Panc1 (cell line): ENCODE measurements at regions not wholly inside any gene's neighbourhood (a gene's known extent, or its start where the extent isn't known, plus 50 kb on each side); places are given as distances from the start of the nearest gene placed in this dataset.
"Not testable (repeated sequence)": the region's sequence is repeated elsewhere in the genome, so short reads cannot be mapped to it uniquely, and the experiment has no call there.

Experiments
- ATAC-seq: fragments of 200-7000 bp; cut with Tn5 transposase; 2 replicates; pipeline ENCODE4 v1.9.1; 2020; ENCODE audit warnings: mild to moderate bottlenecking, moderate library complexity
- BruUV-seq: library from RNA; stranded (reverse); fragments of 400-500 nt; replicated peaks from 2 replicates; lab custom pipeline; 2021; lab: Mats Ljungman, UMichigan
- CTCF ChIA-PET: fragments of 300-600 bp; sonication (Branson Sonifier 250); formaldehyde crosslinking; loops from one replicate; lab custom pipeline; 2022; ENCODE audit warnings: antibody characterized with exemption; lab: Charles Lee
- POLR2A ChIA-PET: fragments of 300-600 bp; sonication (Branson Sonifier 250); formaldehyde crosslinking; loops from one replicate; lab custom pipeline; 2022; ENCODE audit warnings: antibody characterized with exemption; lab: Charles Lee
- DNase-seq: peaks from one replicate; pipeline ENCODE4 v3.0.0-alpha.2; 2010; ENCODE audit warnings: low read depth, low spot score
- H3K27ac ChIP-seq: 2 replicates; pipeline ENCODE4 v1.5.1; 2011; ENCODE audit warnings: mild to moderate bottlenecking, low read length, inconsistent platforms
- H3K27me3 ChIP-seq: fragments of 200-500 bp; sonication (Bioruptor generic); 2 replicates; pipeline ENCODE4 v1.6.0; 2014; ENCODE audit warnings: low read length, inconsistent platforms; ENCODE audit not compliant: control insufficient read depth, insufficient read depth
- H3K36me3 ChIP-seq: fragments of 200-500 bp; sonication (Bioruptor generic); 2 replicates; pipeline ENCODE4 v1.5.1; 2014; ENCODE audit warnings: inconsistent platforms, mild to moderate bottlenecking, low read length, moderate library complexity; ENCODE audit not compliant: control insufficient read depth, insufficient read depth
- H3K4me1 ChIP-seq: 2 replicates; pipeline ENCODE4 v1.5.1; 2011; ENCODE audit warnings: inconsistent platforms, mild to moderate bottlenecking, low read length, moderate library complexity; ENCODE audit not compliant: control insufficient read depth, insufficient read depth
- H3K4me3 ChIP-seq, 2 experiments: 2 replicates each; pipeline ENCODE4 v1.5.1; 2011 to 2012; ENCODE audit warnings: low read depth in 2 of 2, low read length in 2 of 2, mild to moderate bottlenecking in 2 of 2, inconsistent platforms in 1 of 2, moderate library complexity in 1 of 2
- H3K9me3 ChIP-seq: fragments of 200-500 bp; sonication (Bioruptor generic); 2 replicates; pipeline ENCODE4 v1.5.1; 2014; ENCODE audit warnings: low read depth, mild to moderate bottlenecking, inconsistent platforms, low read length, moderate library complexity; ENCODE audit not compliant: control insufficient read depth, insufficient read depth
- CTCF ChIP-seq: fragments of 450-650 bp; IDR thresholded peaks from 2 replicates; pipeline ENCODE4 v1.5.1; 2017; ENCODE audit warnings: mild to moderate bottlenecking
- POLR2AphosphoS5 ChIP-seq: IDR thresholded peaks from 2 replicates; pipeline ENCODE4 v1.6.1; 2012; ENCODE audit warnings: mild to moderate bottlenecking, low read depth, low read length, moderate library complexity
- REST ChIP-seq, 2 experiments: IDR thresholded peaks; 2 replicates each; pipeline ENCODE4 v1.6.1; 2011 to 2012; ENCODE audit warnings: low read depth in 2 of 2, control low read depth in 1 of 2, low read length in 1 of 2, mild to moderate bottlenecking in 1 of 2, moderate library complexity in 1 of 2; ENCODE audit not compliant: insufficient read depth in 1 of 2
- SIN3A ChIP-seq: IDR thresholded peaks from 2 replicates; pipeline ENCODE4 v1.6.1; 2012; ENCODE audit warnings: low read depth, mild to moderate bottlenecking, low read length, moderate library complexity, borderline replicate concordance; ENCODE audit not compliant: insufficient read depth
- TCF7L2 ChIP-seq: IDR thresholded peaks from 2 replicates; pipeline ENCODE4 v1.6.1; 2011; ENCODE audit warnings: mild to moderate bottlenecking, low read depth, low read length, inconsistent platforms
- in situ Hi-C: cut with HindIII; loops from 2 replicates; pipeline ENCODE4 v1.10.0; 2016; ENCODE audit warnings: low sequenced_read_pairs, low pct_unique_long_range_greater_than_20kb
- intact Hi-C: fragments of 100-400 bp; cut with micrococcal nuclease; formaldehyde crosslinking; loops from one replicate; pipeline ENCODE4 v1.10.0; 2022; ENCODE audit not compliant: unreplicated experiment

DNA sequence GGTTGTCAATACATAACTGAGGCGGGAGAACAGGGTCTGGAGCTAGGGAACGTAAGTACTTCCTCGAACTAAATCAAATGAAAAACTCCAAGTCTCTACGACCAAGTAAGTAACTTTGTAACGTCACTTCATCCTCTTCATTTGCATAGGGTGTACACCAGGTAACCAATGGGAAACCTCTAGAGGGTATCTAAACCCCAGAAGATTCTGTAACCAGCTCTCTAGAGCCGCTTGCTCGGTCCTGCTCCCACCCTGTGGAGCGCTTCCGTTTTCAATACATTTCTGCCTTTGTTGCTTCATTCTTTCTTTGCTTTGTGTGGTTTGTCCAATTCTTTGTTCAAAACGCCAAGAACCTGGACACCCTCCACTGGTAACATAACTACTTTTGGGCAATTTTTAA is 133.5 kb upstream of the TMEM170B start:
- no peak for DNase-seq
- in situ Hi-C loops: no loop called here
- H3K4me1 ChIP-seq: no peaks in the 10 kb centered on the region
- ChIA-PET POLR2A (no interaction called here), CTCF (no interaction called here)
- H3K27me3 ChIP-seq: no peaks in the 10 kb centered on the region
- H3K36me3 ChIP-seq: no peaks in the 10 kb centered on the region
- no peak for ATAC-seq
- intact Hi-C loops: no loop called here
- no peak overlapping the region for H3K4me3 ChIP-seq
- no peaks in the 10 kb centered on the region for H3K9me3 ChIP-seq
- BruUV-seq: no TSS peak
- H3K27ac ChIP-seq: no peak overlapping the region
- TF ChIP-seq REST (IDR thresholded peaks at IDR 0.05; ENCODE audit: insufficient read depth in 1 of 2, low read depth in 2 of 2, low read length in 1 of 2) (no peak), CTCF (no peak), SIN3A (no peak), TCF7L2 (no peak), POLR2AphosphoS5 (no peak)

- no peaks in the 10 kb centered on the region for H3K9me3 ChIP-seq
- BruUV-seq: no TSS peak
- TF ChIP-seq TCF7L2 (no peak), REST (IDR thresholded peaks at IDR 0.05; ENCODE audit: insufficient read depth in 1 of 2, low read depth in 2 of 2, low read length in 1 of 2) (no peak), CTCF (no peak), SIN3A (no peak), POLR2AphosphoS5 (no peak)
- intact Hi-C loops: no loop called here
- no peaks in the 10 kb centered on the region for H3K27me3 ChIP-seq
- no peak overlapping the region for H3K4me3 ChIP-seq
- in situ Hi-C loops: no loop called here
- H3K4me1 ChIP-seq: no peaks in the 10 kb centered on the region
- no peaks in the 10 kb centered on the region for H3K36me3 ChIP-seq
- ATAC-seq (no peak), DNase-seq (no peak)
- POLR2A ChIA-PET: no interaction called here
- no peak overlapping the region for H3K27ac ChIP-seq
- CTCF ChIA-PET: no interaction called here
Measured at GRCh38 chr6:11403035-11403601, 134.4 kb upstream of the TMEM170B start.

GRCh38 chr6:11402581-11402980 is 135.0 kb upstream of the TMEM170B start:
- POLR2A ChIA-PET, H3K4me3 ChIP-seq, H3K27ac ChIP-seq, H3K36me3 ChIP-seq, intact Hi-C loops, BruUV-seq, H3K9me3 ChIP-seq, H3K4me1 ChIP-seq, H3K27me3 ChIP-seq, in situ Hi-C loops, CTCF ChIA-PET, ATAC-seq, DNase-seq: not testable (repeated sequence)

GRCh38 chr6:11401954-11402353 is 135.6 kb upstream of the TMEM170B start:
- DNase-seq, H3K36me3 ChIP-seq, H3K27ac ChIP-seq, intact Hi-C loops, H3K27me3 ChIP-seq, ATAC-seq, CTCF ChIA-PET, POLR2A ChIA-PET, BruUV-seq, in situ Hi-C loops, H3K9me3 ChIP-seq, H3K4me3 ChIP-seq, H3K4me1 ChIP-seq: not testable (repeated sequence)
